ENCODE measurements at regions not wholly inside any gene's neighbourhood (a gene's known extent, or its start where the extent isn't known, plus 50 kb on each side); places are given as distances from the start of the nearest gene placed in this dataset.

- TF ChIP-seq HDGF (IDR thresholded peaks at IDR 0.05; ENCODE audit: borderline replicate concordance) (no peak), TARDBP (IDR thresholded peaks at IDR 0.05) (no peak), CTBP1 (IDR thresholded peaks at IDR 0.05; ENCODE audit: borderline replicate concordance) (no peak), SP1 (IDR thresholded peaks at IDR 0.05) (no peak), L3MBTL2 (conservative IDR thresholded peaks at IDR 0.05) (no peak), ZNF384 (IDR thresholded peaks at IDR 0.05) (no peak), FOXM1 (IDR thresholded peaks at IDR 0.05; ENCODE audit: borderline replicate concordance) (no peak), PKNOX1 (IDR thresholded peaks at IDR 0.05) (no peak), NFRKB (IDR thresholded peaks at IDR 0.05) (no peak), BHLHE40 (IDR thresholded peaks at IDR 0.05; ENCODE audit: borderline replicate concordance) (no peak)
- ChIA-PET POLR2A (no interaction called here), CTCF (no interaction called here)
- no peak for DNase-seq (ENCODE audit: extremely low spot score)
Measured at GRCh38 chr11:39367534-39367933, 2091.9 kb downstream of the LRRC4C start.

GRCh38 chr11:39365809-39366436 lies 2093.5 kb downstream of the LRRC4C start:
- DNase-seq (ENCODE audit: extremely low spot score), result no peak
- CTCF ChIA-PET, result interaction anchor here (0.8 kb wide), 1 partner anchor 49 kb away, joined by 3 read pairs; no protein-coding TSS in a partner anchor
- POLR2A ChIA-PET, result no interaction called here
- no peak for TF ChIP-seq CTBP1 (IDR thresholded peaks at IDR 0.05; ENCODE audit: borderline replicate concordance)
- TF ChIP-seq BHLHE40 (IDR thresholded peaks at IDR 0.05; ENCODE audit: borderline replicate concordance), result no peak
- no peak for TF ChIP-seq L3MBTL2 (conservative IDR thresholded peaks at IDR 0.05)
- TF ChIP-seq FOXK2 (IDR thresholded peaks at IDR 0.05), result no peak
- TF ChIP-seq SP1 (IDR thresholded peaks at IDR 0.05), result no peak
- TF ChIP-seq HDGF (IDR thresholded peaks at IDR 0.05; ENCODE audit: borderline replicate concordance), result no peak
- TF ChIP-seq LEF1 (IDR thresholded peaks at IDR 0.05; ENCODE audit: borderline replicate concordance), result no peak
- TF ChIP-seq ZNF384 (IDR thresholded peaks at IDR 0.05), result no peak

- ChIA-PET POLR2A (no interaction called here), CTCF (no interaction called here)
- no peak for DNase-seq (ENCODE audit: extremely low spot score)
- no peak for TF ChIP-seq ELF4 (IDR thresholded peaks at IDR 0.05)
- TF ChIP-seq SP1 (IDR thresholded peaks at IDR 0.05), result no peak
- TF ChIP-seq FOXM1 (IDR thresholded peaks at IDR 0.05; ENCODE audit: borderline replicate concordance), result no peak
- no peak for TF ChIP-seq LEF1 (IDR thresholded peaks at IDR 0.05; ENCODE audit: borderline replicate concordance)
- TF ChIP-seq L3MBTL2 (conservative IDR thresholded peaks at IDR 0.05), result no peak
- TF ChIP-seq FOXK2 (IDR thresholded peaks at IDR 0.05), result no peak
- no peak for TF ChIP-seq BHLHE40 (IDR thresholded peaks at IDR 0.05; ENCODE audit: borderline replicate concordance)
- no peak for TF ChIP-seq HDGF (IDR thresholded peaks at IDR 0.05; ENCODE audit: borderline replicate concordance)
- no peak for TF ChIP-seq ARNT (IDR thresholded peaks at IDR 0.05)
- no peak for TF ChIP-seq CTBP1 (IDR thresholded peaks at IDR 0.05; ENCODE audit: borderline replicate concordance)
- TF ChIP-seq PKNOX1 (IDR thresholded peaks at IDR 0.05), result no peak
- TF ChIP-seq SUZ12 (IDR thresholded peaks at IDR 0.05), result no peak
- no peak for TF ChIP-seq TARDBP (IDR thresholded peaks at IDR 0.05)
Measured at GRCh38 chr11:39363571-39363970, 2095.9 kb downstream of the LRRC4C start.

- ChIA-PET POLR2A (no interaction called here), CTCF (no interaction called here)
- TF ChIP-seq ARNT (IDR thresholded peaks at IDR 0.05), result no peak
- TF ChIP-seq FOXK2 (IDR thresholded peaks at IDR 0.05), result no peak
- no peak for TF ChIP-seq FOXA1 (IDR thresholded peaks at IDR 0.05)
- TF ChIP-seq LEF1 (IDR thresholded peaks at IDR 0.05; ENCODE audit: borderline replicate concordance), result no peak
- no peak for TF ChIP-seq BHLHE40 (IDR thresholded peaks at IDR 0.05; ENCODE audit: borderline replicate concordance)
- no peak for TF ChIP-seq HDGF (IDR thresholded peaks at IDR 0.05; ENCODE audit: borderline replicate concordance)
- TF ChIP-seq NFRKB (IDR thresholded peaks at IDR 0.05), result no peak
- no peak for TF ChIP-seq CTBP1 (IDR thresholded peaks at IDR 0.05; ENCODE audit: borderline replicate concordance)
- no peak for TF ChIP-seq TARDBP (IDR thresholded peaks at IDR 0.05)
- no peak for TF ChIP-seq SUZ12 (IDR thresholded peaks at IDR 0.05)
- no peak for TF ChIP-seq ELF4 (IDR thresholded peaks at IDR 0.05)
- TF ChIP-seq FOXM1 (IDR thresholded peaks at IDR 0.05; ENCODE audit: borderline replicate concordance), result no peak
- TF ChIP-seq SP1 (IDR thresholded peaks at IDR 0.05), result no peak
- TF ChIP-seq L3MBTL2 (conservative IDR thresholded peaks at IDR 0.05), result no peak
- no peak for TF ChIP-seq ZNF384 (IDR thresholded peaks at IDR 0.05)
- no peak for TF ChIP-seq PKNOX1 (IDR thresholded peaks at IDR 0.05)
- DNase-seq (ENCODE audit: extremely low spot score), result no peak
Measured at GRCh38 chr11:39361557-39361956, 2097.9 kb downstream of the LRRC4C start.

GRCh38 chr11:39345834-39346442 lies 2113.5 kb downstream of the LRRC4C start:
- CTCF ChIA-PET, result no interaction called here
- POLR2A ChIA-PET, result no interaction called here
- TF ChIP-seq ZNF384 (IDR thresholded peaks at IDR 0.05), result no peak
- no peak for TF ChIP-seq HDGF (IDR thresholded peaks at IDR 0.05; ENCODE audit: borderline replicate concordance)
- no peak for TF ChIP-seq BHLHE40 (IDR thresholded peaks at IDR 0.05; ENCODE audit: borderline replicate concordance)
- no peak for TF ChIP-seq L3MBTL2 (conservative IDR thresholded peaks at IDR 0.05)
- TF ChIP-seq TARDBP (IDR thresholded peaks at IDR 0.05), result no peak
- no peak for TF ChIP-seq LEF1 (IDR thresholded peaks at IDR 0.05; ENCODE audit: borderline replicate concordance)
- TF ChIP-seq SP1 (IDR thresholded peaks at IDR 0.05), result no peak
- TF ChIP-seq PKNOX1 (IDR thresholded peaks at IDR 0.05), result no peak
- no peak for TF ChIP-seq ELF4 (IDR thresholded peaks at IDR 0.05)
- no peak for TF ChIP-seq FOXM1 (IDR thresholded peaks at IDR 0.05; ENCODE audit: borderline replicate concordance)
- no peak for TF ChIP-seq SUZ12 (IDR thresholded peaks at IDR 0.05)
- no peak for DNase-seq (ENCODE audit: extremely low spot score)
